ENCODE measurements at regions not wholly inside any gene's neighbourhood (a gene's known extent, or its start where the extent isn't known, plus 50 kb on each side); places are given as distances from the start of the nearest gene placed in this dataset.

- H3K27me3 Mint-ChIP-seq (ENCODE audit: low read depth), result no peaks in the 10 kb centered on the region
Observed at GRCh38 chr10:4068629-4069028, 283.6 kb upstream of the KLF6 start.

GRCh38 chr10:4067931-4068561 is 283.0 kb upstream of the KLF6 start:
- no peak for TF ChIP-seq CTCF (IDR thresholded peaks at IDR 0.05; ENCODE audit: unreplicated experiment)
- no peak for DNase-seq (ENCODE audit: low spot score in 2 of 2, unreplicated experiment in 2 of 2)
- no peaks in the 10 kb centered on the region for H3K27me3 Mint-ChIP-seq (ENCODE audit: low read depth)
- peaks cover 2% of the 10 kb centered on the region for H3K9me3 Mint-ChIP-seq
- H3K4me1 Mint-ChIP-seq, result peaks cover 6% of the 10 kb centered on the region
- no peak overlapping the region for H3K27ac Mint-ChIP-seq
- no peak overlapping the region for H3K4me3 Mint-ChIP-seq
- H3K36me3 Mint-ChIP-seq, result no peaks in the 10 kb centered on the region

More at GRCh38 chr10:4068629-4069028, 283.6 kb upstream of the KLF6 start:
- peaks cover 6% of the 10 kb centered on the region for H3K4me1 Mint-ChIP-seq
- no peaks in the 10 kb centered on the region for H3K36me3 Mint-ChIP-seq
- no peak overlapping the region for H3K27ac Mint-ChIP-seq
- TF ChIP-seq CTCF (IDR thresholded peaks at IDR 0.05; ENCODE audit: unreplicated experiment), result no peak
- H3K4me3 Mint-ChIP-seq, result no peak overlapping the region
- peaks cover 1% of the 10 kb centered on the region for H3K9me3 Mint-ChIP-seq
- no peak for DNase-seq (ENCODE audit: low spot score in 2 of 2, unreplicated experiment in 2 of 2)

GRCh38 chr10:4067531-4067930 is 282.5 kb upstream of the KLF6 start:
- no peak for TF ChIP-seq CTCF (IDR thresholded peaks at IDR 0.05; ENCODE audit: unreplicated experiment)
- no peak for DNase-seq (ENCODE audit: low spot score in 2 of 2, unreplicated experiment in 2 of 2)

GRCh38 chr10:4066581-4067390 is 281.8 kb upstream of the KLF6 start:
- no peaks in the 10 kb centered on the region for H3K27me3 Mint-ChIP-seq (ENCODE audit: low read depth)
- no peak for TF ChIP-seq CTCF (IDR thresholded peaks at IDR 0.05; ENCODE audit: unreplicated experiment)
- no peaks in the 10 kb centered on the region for H3K36me3 Mint-ChIP-seq
- peaks cover 6% of the 10 kb centered on the region for H3K4me1 Mint-ChIP-seq
- H3K4me3 Mint-ChIP-seq, result no peak overlapping the region
- H3K9me3 Mint-ChIP-seq, result peaks cover 2% of the 10 kb centered on the region
- DNase-seq (ENCODE audit: low spot score in 2 of 2, unreplicated experiment in 2 of 2), result no peak
- H3K27ac Mint-ChIP-seq, result no peak overlapping the region

More at GRCh38 chr10:4067531-4067930, 282.5 kb upstream of the KLF6 start:
- Mint-ChIP-seq H3K9me3 (peaks cover 2% of the 10 kb centered on the region), H3K36me3 (no peaks in the 10 kb centered on the region), H3K27ac (no peak overlapping the region), H3K4me1 (peaks cover 6% of the 10 kb centered on the region), H3K4me3 (no peak overlapping the region), H3K27me3 (ENCODE audit: low read depth) (no peaks in the 10 kb centered on the region)

GRCh38 chr10:4064489-4064888 is 279.5 kb upstream of the KLF6 start:
- TF ChIP-seq CTCF (IDR thresholded peaks at IDR 0.05; ENCODE audit: unreplicated experiment), result no peak
- Mint-ChIP-seq H3K4me1 (peaks cover 6% of the 10 kb centered on the region), H3K4me3 (no peak overlapping the region), H3K36me3 (no peaks in the 10 kb centered on the region), H3K27me3 (ENCODE audit: low read depth) (no peaks in the 10 kb centered on the region), H3K9me3 (peaks cover 2% of the 10 kb centered on the region), H3K27ac (no peak overlapping the region)
- DNase-seq (ENCODE audit: low spot score in 2 of 2, unreplicated experiment in 2 of 2), result no peak
